GM06990 (cell line): ENCODE measurements at regions not wholly inside any gene's neighbourhood (a gene's known extent, or its start where the extent isn't known, plus 50 kb on each side); places are given as distances from the start of the nearest gene placed in this dataset.

Experiments
- DNase-seq: peaks from one replicate; pipeline ENCODE4 v3.0.0-alpha.2; 2011; ENCODE audit not compliant: insufficient read length; ENCODE audit errors: extremely low read depth
- H3K27me3 ChIP-seq: replicated peaks from 2 replicates; pipeline ENCODE4 v1.6.0; 2011; ENCODE audit warnings: low read length; ENCODE audit not compliant: control insufficient read depth, insufficient read depth
- H3K36me3 ChIP-seq: 2 replicates; pipeline ENCODE4 v1.5.1; 2011; ENCODE audit warnings: low read length; ENCODE audit not compliant: control insufficient read depth, insufficient read depth
- H3K4me3 ChIP-seq: replicated peaks from 2 replicates; pipeline ENCODE4 v1.5.1; 2011; ENCODE audit warnings: low read depth, mild to moderate bottlenecking, control low read depth, low read length
- CTCF ChIP-seq: IDR thresholded peaks from 2 replicates; pipeline ENCODE4 v1.5.1; 2011; ENCODE audit warnings: low read length, control low read depth, mild to moderate bottlenecking, inconsistent platforms; ENCODE audit not compliant: insufficient read depth, poor library complexity, severe bottlenecking

- no peak for TF ChIP-seq CTCF
- DNase-seq, result no peak
- Histone ChIP-seq H3K36me3 (no peaks in the 10 kb centered on the region), H3K27me3 (no peaks in the 10 kb centered on the region; the same call in 1 of the 2 replicates), H3K4me3 (no peak overlapping the region)
Measured at GRCh38 chr1:68359045-68359444, 90.7 kb downstream of the RPE65 start.

- Histone ChIP-seq H3K27me3 (no peaks in the 10 kb centered on the region; the same call in 1 of the 2 replicates), H3K36me3 (no peaks in the 10 kb centered on the region), H3K4me3 (no peak overlapping the region)
- TF ChIP-seq CTCF, result no peak
- DNase-seq, result no peak
Measured at GRCh38 chr1:68358439-68358838, 91.3 kb downstream of the RPE65 start.

GRCh38 chr1:68355614-68356013 is 94.1 kb downstream of the RPE65 start:
- Histone ChIP-seq H3K27me3 (no peaks in the 10 kb centered on the region; the same call in 1 of the 2 replicates), H3K4me3 (no peak overlapping the region), H3K36me3 (no peaks in the 10 kb centered on the region)
- no peak for DNase-seq
- no peak for TF ChIP-seq CTCF

GRCh38 chr1:68352202-68352601 is 97.6 kb downstream of the RPE65 start:
- H3K27me3 ChIP-seq, result no peaks in the 10 kb centered on the region
- no peak for DNase-seq
- no peak overlapping the region for H3K4me3 ChIP-seq
- TF ChIP-seq CTCF, result no peak
- H3K36me3 ChIP-seq, result no peaks in the 10 kb centered on the region

GRCh38 chr1:68347415-68347814 is 102.3 kb downstream of the RPE65 start:
- Histone ChIP-seq H3K4me3 (no peak overlapping the region), H3K36me3 (no peaks in the 10 kb centered on the region)
- TF ChIP-seq CTCF, result no peak

GRCh38 chr1:68346188-68346808 is 103.5 kb downstream of the RPE65 start:
- DNase-seq, result no peak
- Histone ChIP-seq H3K27me3 (no peaks in the 10 kb centered on the region), H3K4me3 (no peak overlapping the region), H3K36me3 (no peaks in the 10 kb centered on the region)
- TF ChIP-seq CTCF, result peak; percentile 34

More at GRCh38 chr1:68347415-68347814, 102.3 kb downstream of the RPE65 start:
- no peaks in the 10 kb centered on the region for H3K27me3 ChIP-seq
- peak; percentile 25 for DNase-seq
